Anterior cingulate cortex (tissue), 58 donors: ENCODE measurements at regions not wholly inside any gene's neighbourhood (a gene's known extent, or its start where the extent isn't known, plus 50 kb on each side); places are given as distances from the start of the nearest gene placed in this dataset.
"Not testable (repeated sequence)": the region's sequence is repeated elsewhere in the genome, so short reads cannot be mapped to it uniquely, and the experiment has no call there.

Experiments used
- DNase-seq, 58 donors: peaks; one replicate each; lab custom pipeline; 2025; lab: John Stamatoyannopoulos, UW

DNA sequence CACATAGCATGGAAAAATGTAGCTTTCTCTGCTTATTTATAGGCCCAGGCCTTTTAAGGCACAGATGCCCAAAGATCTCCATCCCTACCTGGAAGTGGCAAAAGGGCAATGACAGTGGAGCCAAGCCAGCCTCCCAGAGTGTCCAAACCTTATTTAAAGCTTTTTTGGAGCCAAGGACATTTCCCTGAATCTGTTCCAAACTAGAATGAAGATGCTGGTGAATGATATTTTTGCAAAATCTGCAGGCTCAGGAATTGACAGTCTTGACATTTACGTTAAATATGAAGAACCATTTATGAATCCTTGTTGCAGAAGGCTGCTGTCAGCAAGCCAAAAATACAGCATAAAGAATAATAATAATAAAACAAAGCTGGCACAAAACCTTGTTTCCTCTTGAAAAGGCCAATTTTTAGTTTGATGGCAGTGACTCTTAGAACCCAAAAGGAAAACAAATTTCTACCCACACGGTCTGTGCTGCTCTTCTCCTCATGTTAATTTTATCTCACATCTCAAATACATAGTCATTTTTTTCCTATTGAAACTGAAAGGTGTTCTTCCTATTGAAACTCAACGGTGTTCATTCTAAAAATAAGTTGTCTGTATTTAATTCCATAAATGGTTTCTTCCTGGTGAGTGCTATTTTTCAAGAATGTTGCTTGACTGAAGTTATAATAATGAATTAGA is 206.3 kb upstream of the TBL1X start:
- DNase-seq, result no peak

DNA sequence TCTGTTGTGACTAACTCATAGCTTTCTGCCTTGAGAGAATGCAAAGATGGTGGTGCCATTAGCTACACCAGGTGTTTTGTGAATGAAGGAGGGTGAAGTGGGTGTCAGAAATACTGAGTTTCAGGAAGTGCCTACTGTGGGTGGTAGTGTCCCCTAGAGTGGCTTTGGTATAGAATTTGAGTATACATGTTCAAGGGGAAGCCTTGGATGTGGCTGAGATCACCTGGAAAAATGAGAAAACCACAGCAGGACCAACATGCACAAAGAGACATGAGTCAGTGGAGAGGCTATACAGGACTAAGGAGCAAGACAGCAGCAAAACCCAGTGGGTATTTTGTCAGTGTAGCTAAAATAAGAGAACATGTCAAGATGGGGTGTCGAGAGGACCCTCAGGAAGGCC is 204.3 kb upstream of the TBL1X start:
- DNase-seq, result no peak

DNA sequence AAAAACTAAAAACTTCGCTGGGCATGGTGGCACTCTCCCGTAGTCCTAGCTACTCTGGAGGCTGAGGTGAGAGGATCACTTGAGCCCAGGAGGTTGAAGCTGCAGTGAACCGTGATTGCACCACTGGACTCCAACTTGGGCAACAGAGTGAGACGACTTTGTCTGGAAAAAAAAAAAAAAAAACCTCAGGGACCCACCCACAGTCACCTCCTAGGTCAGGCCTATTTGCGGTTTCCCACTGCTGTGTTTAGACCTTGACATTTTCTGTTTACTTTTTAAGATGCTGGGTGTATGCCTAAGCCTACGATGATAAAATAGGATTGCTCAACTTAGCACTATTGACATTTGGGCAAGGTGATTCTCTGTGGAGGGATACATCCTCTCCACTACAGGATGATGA is 197.4 kb upstream of the TBL1X start:
- DNase-seq, result no peak

DNA sequence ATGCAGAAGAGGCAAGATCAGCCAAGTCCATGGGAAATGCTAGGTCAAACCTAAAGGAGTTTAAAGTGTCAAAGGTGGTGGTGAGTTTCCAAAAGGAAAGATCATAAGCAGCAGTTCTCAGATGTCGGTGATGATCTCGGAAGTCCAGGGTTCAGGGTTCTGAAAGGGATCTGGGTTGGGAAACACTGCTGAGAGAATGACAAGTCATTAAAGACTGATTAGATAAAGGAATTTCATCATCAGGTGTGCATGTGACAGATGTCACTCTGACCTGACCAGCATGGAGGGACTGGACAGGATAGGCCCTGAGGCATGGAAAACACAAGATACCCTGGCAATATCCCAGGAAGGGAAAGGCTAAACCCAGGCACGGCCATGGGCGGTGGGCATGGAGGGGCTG is 195.7 kb upstream of the TBL1X start:
- no peak for DNase-seq

DNA sequence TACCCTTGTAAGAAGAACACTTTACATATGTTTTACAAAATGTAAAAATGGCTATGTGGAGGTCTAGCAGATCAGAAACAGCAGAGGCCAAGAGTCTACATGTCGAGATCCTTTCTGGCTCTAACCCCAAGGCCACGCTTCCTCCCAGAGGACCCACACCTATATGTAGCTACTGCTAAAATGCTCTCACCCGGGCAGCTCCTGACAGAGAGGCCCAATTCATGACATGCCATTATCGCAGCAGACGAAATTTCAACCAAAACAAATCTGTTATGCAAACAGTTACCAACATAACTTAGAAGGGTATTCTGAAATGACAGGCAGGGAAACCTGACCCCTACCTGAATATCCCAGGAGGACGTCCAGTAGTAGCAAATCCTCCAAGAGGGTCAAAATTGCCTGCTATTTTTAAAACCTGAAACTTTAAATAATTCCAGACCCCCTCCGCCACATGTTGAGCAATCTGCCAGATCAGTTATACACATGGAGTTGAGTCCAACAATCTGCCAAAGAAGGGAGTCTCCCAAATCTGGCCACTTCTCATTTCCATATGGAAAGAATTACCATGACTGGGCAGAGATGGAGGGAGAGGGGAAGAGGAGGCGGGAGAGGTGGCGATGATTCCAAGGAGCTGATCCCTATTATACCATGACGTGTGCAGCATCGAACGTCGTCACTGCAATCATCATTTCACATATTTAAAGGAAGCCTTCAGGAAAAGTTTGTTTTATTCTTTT is 192.9 kb upstream of the TBL1X start:
- no peak for DNase-seq

DNA sequence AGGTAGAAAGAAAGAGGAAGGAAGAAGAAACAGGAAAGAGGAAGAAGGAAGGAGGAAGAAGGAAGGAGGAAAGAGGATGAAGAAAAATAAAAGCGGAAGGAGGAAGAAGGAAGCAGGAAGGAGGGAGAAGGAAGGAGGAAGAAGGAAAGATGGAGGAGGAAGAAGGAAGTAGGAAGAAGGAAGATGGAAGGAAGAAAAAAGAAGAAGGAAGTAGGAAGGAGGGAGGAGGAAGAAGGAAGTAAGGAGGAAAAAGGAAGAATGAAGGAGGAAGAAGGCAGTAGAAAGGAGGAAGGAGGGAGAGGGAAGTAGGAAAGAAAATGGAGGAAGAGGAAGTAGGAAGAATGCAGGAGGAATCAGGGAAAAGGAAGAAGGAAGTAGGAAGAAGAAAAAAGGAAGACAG is 191.1 kb upstream of the TBL1X start:
- no peak for DNase-seq

DNA sequence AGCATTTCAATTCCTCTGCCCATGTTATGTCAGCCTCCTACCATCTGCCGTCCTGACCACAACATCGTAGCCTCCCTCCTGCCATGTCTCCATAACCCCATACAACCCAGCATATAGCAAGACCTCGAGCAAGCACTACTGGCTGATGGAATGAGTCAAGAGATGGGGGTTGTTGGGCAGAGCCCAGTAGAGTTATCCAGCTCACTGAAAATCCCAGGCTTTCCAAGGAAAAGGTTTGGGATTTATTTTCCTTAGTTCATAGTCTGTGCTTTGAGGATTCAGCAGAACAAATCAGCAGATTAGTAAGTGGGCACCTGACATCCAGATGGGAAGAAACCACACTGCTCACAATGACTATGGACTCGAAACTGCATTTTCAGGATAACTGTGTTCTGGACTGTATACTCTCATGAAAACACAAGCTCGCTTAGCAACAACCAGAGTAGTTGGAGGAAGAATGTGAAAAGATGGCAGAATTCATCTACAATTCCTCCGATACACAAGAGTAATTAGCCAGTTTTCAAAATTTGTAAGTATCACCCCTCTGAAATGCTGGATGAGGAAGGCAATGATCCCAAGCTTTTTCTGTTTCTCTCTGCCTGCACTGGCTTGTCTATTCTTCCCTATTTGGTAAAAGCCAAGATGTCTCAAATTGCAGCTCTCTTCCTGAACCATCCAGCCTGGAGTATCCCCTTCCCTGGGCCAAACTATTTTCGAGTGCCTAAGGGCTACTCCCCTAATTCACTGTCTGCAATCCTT is 186.2 kb upstream of the TBL1X start:
- no peak for DNase-seq

DNA sequence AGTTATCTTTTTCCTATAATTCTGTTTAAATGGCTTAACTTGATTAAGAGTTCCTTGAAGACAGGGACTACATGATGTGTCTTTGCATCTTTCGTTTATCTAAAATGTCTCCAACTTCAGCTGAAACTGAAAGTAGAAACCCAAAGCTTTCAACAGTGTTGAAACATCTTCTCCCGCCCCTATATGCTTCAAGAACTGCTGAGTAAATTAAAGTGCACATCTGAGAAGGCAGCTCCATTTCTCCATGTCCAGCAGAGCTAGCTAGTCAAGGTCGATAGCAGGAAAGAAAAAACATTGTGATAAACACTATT is 185.7 kb upstream of the TBL1X start:
- no peak for DNase-seq

DNA sequence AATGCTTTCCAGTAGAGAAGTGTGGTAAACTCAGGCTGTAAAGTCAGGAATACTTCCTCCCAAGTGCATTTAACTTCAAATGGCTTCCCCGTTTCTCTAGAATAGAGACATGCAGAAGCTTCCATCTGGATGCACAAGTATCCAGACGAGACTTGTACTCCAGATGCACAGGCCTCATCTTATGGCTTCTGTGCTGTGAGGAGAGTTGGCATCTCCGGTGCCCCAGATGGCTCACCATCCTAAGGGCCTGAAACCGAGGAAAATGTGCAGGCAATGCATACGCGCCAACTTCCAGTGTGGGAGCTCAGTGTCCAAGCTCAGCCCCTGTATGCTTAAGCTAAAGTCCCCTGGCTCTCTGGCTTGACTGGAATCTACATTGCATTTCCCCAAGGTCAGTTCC is 184.0 kb upstream of the TBL1X start:
- no peak for DNase-seq

DNA sequence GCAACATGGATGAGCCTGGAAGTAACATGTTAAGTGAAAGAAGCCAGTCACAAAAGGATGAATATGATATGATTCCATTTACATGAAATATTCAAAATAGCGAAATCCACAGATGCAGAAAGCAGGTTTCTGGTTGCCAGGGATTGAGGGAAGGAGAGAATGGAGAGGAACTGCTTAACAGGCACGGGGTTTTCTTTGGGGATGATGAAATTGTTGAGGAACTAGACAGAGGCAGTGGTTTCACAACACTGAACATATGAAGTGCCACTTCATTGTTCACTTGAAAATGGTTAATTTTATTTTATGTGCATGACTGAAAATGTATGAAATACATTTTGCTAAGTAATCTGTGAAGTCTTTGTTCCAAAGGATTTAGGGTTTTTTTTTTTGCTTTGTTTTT is 182.5 kb upstream of the TBL1X start:
- no peak for DNase-seq

DNA sequence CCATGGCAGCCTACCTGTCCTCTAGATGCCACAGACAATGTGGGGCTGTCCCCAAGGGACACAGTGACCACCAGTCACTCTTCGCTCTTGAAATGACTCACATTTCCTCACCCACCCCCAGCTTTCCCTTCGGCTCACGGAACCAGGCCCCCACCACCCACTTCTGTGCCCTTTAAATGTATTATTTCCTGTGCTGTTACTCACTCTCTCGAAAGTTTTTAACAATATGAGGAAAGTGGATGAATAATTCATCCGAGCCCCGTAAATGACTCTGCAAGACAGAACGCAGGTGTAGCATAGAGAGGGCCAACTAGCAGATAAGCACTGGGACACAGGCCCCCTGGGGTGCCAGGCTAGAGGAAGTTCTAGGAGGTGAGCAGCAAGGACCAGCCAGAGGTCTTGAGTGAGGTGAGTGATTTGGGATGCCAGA is 179.5 kb upstream of the TBL1X start:
- no peak for DNase-seq

DNA sequence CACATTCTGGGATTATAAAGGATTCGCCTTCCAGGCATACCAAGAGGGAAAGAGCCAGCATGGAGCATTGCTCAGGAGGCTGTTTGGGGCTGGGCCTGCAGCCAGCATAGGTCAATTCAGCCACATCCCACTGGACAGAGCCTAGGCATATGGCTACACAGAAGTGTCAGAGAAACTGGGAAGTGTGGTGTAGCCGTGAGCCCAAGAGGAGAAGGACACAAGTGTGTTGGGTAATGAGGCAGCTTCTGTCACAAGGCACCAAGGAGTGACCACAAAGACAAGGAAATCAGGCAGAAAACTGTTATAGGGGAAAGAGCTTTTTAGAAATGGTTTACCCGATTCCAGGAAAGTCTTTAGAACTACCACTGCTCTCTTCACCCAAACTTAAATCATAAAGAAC is 178.6 kb upstream of the TBL1X start:
- DNase-seq, result no peak

DNA sequence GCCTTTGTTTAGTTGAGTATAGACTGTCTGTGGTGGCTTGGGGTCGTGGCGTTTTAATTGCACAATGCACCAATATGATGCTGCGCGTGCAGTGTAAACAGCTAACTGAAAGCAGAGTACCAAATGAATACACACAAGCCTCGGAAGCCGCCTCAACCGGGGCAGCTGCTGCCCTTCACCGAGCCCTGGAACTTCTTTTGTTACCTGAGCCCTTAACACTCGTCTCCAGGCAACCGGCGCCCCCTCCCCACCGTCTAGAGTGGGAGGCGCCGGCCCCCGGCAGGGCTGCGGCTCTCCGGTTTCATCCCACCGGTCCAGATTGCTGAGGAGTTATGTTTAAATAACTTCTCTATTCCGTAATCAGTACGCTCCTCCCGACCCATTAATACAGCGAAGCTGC is 173.2 kb upstream of the TBL1X start:
- no peak for DNase-seq

DNA sequence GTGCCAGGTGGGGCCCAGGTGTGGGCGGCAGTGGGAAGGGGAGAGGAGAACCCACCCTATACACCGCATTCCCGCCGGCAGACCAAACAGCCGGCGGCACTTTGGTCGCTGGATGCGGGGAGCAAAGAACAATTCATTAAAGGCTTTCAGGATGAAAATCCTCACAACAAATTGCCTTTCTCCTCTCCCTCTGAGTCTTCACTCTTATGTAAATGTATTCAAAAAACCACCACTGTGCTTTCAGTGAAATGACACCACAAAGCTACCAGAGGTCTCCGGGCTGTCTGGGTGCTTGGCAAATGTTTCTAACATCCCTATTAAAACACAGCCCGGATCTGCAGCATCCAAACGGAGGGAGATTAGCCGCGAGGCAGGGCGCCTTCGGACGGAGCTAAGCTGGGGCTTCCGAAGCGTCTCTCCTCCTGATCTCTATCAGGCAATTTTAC is 171.8 kb upstream of the TBL1X start:
- DNase-seq, result peak in 1 of 58 donors; percentile 0

DNA sequence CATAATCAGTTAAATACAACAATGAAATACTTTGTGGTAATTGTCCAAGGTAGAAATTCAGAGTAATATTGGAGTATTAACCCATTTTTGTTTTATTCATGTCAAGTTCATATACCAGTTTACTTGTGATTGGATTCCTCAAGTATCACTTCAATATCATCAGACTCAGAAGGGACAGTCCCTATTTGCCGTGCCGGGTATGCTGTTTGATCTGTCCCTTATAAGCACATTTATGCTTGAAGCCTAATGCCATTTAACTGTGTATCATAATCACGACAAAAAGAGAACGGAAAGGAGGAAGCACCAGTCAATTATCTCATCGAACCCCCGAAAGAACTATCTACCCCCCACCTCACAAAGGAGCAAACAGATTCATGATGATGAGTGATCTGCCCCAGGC is 171.0 kb upstream of the TBL1X start:
- no peak for DNase-seq

DNA sequence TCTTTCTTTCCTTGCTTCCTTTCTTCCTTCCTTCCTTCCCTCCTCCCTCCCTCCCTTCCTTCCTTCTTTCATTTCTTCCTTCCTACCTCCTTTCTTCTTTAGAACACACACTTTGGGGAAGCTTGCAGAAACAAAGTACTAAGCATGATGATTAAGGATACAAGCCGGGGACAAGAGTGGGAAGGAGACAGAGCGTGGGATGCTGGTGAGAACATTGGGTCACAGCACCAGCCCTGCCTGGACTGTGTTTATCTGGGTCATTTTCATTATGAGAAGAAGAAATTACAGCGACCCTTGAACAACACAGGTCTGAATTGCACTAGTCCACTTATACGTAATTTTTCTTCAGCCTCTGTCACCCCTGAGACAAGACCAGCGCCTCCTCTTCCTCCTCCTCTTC is 169.3 kb upstream of the TBL1X start:
- DNase-seq, result no peak

DNA sequence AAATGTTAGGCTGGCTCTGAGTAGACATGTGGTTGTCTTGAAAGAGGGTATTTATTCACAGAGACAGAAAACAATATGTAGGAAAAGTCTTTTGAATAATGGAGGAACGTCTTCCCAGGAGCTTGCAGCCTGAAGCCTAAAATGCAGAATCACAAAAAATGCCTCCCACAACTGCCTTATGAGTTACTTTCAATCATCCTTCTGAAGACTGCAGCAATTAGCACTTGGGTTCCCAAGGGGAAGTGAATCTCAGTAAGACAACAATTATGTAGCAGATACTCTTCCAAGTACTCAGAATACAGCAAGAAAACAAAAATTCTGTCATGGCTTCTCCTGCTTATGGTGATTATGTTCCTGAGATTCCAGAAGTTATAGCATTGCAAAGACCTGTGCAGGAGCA is 166.6 kb upstream of the TBL1X start:
- DNase-seq, result no peak

DNA sequence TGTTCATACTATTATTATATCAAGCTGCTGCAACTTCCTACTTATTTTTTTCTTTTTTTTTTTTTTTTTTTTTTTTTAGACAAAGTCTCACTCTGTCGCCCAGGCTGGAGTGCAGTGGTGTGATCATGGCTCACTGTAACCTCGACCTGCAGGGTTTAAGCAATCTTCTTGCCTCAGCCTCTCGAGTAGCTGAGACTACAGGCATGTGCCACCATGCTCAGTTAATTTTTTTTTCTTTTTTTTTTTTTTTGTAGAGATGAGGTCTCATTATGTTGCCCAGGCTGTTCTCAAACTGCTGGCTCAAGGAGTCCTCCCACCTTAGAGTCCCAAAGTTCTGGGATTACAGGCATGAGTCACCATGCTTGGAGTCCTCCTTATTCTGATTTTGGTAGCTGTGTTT is 165.2 kb upstream of the TBL1X start:
- DNase-seq, result not testable (repeated sequence)

DNA sequence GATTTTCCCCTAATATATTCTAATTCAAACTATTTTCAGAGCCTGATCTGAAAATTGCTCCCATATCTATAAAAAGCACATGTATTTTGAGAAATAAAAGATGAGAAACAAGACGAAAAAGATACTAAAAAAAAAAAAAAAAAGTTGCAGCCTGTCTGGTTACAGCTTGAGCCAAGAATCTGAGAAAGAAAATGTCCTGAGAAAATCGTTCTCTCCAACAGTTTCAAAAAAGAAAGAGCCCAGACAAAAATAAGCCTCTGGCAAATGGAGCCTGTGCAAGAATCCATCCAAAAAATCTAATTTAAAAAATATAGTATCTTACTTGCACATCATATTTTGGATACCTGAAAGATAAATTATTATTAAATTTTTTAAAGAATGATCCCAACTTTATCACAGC is 163.0 kb upstream of the TBL1X start:
- DNase-seq, result no peak

DNA sequence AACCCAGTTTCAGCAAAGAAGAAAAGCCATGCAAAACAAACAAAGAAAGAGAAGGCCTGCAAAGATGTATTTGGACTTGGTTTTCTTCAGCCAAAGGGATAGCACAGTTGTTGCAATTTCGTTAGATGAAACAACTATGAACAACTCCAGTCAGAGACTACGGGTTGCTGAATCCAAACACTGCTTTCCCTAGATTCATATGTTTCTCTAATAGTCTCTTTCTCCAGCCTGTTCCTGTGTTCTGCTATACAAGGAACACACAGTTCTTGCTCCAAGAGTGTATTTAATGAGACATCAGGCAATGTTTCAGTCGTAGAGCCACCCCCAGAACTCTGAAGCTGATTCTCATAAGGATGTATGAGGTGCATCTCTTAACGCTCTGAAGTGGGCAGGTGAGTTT is 162.5 kb upstream of the TBL1X start:
- peak in 1 of 58 donors; percentile 4 for DNase-seq

DNA sequence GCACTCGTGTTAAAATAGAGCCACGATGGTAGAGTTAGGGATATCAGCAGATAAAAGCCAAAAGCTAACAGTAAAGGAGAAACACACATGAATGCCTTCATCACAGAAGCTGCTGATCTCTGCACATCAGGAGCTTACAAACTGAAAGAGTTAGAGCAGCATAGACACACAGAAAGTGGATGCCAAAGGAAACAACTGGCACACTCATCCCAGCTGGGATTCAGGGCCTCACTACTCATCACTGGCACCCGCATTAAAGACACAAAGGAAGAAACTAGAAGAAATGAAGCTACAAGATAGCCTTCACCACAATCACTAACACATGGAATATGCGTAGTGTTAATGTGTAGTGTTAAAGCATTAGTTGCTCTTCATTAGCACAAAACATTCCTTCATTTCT is 156.4 kb upstream of the TBL1X start:
- DNase-seq, result no peak

DNA sequence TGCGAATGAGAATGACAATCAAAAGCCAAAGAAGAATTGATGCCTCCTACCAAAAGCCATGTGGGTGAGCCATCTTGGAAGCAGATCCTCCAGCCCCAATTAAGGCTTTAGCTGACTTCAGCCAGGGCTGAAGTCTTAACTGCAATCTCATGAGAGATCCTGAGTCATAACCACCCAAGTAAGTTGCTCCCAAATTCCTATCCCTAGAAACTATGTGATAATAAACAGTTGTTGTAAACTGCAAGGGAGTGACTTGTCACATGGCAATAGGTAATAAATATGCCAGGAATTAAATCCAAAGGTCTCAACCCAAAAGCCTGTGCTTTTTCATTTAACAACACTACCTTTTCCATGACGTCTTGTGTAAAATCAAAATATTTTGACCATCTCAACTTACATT is 154.2 kb upstream of the TBL1X start:
- DNase-seq, result no peak
